PFSK-1 (cell line): ENCODE measurements at regions not wholly inside any gene's neighbourhood (a gene's known extent, or its start where the extent isn't known, plus 50 kb on each side); places are given as distances from the start of the nearest gene placed in this dataset.

Experiments used
- FOXP2 ChIP-seq: optimal IDR thresholded peaks from 2 replicates; pipeline ENCODE3; 2011; ENCODE audit warnings: borderline replicate concordance, control low read depth, inconsistent platforms; ENCODE audit not compliant: insufficient read depth; ENCODE audit errors: extremely low read length, extremely low read depth
- POLR2AphosphoS5 ChIP-seq: IDR thresholded peaks from 2 replicates; pipeline ENCODE4 v1.6.1; 2012; ENCODE audit warnings: low read depth, mild to moderate bottlenecking, control low read depth, low read length, moderate library complexity
- REST ChIP-seq, 2 experiments: IDR thresholded peaks; 2 replicates each; pipeline versions ENCODE4 v1.6.1 to v1.8.0; 2011 to 2012; ENCODE audit warnings: low read depth in 2 of 2, low read length in 2 of 2, control low read depth in 1 of 2, inconsistent platforms in 1 of 2, mild to moderate bottlenecking in 1 of 2, moderate library complexity in 1 of 2; ENCODE audit not compliant: insufficient read depth in 1 of 2
- SIN3A ChIP-seq: IDR thresholded peaks from 2 replicates; pipeline ENCODE4 v1.6.1; 2012; ENCODE audit warnings: mild to moderate bottlenecking, low read length, moderate library complexity, borderline replicate concordance; ENCODE audit not compliant: insufficient read depth
- TAF1 ChIP-seq: IDR thresholded peaks from 2 replicates; pipeline ENCODE4 v1.6.1; 2012; ENCODE audit warnings: low read length, control low read depth, borderline replicate concordance; ENCODE audit not compliant: insufficient read depth

DNA sequence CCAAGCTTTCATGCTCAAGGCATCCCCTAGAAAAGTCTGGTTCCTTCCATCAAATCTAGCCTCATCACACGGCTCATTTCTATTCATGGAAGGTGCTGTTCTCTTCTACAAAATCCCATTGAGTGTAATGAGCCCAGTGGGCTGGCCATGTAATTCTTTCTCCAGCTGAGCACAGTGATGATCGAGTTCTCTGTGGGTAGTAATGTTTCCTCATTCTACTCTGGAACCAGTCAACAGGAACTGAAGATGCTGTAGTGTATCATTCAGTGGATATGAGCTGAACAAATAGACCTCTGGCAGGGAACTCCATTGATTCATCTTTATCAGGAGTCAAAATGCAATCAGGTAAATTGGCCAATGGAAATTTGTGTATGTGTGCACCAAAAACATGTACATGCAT lies 149.2 kb downstream of the LRRC70 start:
- TF ChIP-seq FOXP2 (no peak), TAF1 (no peak), POLR2AphosphoS5 (no peak), REST (IDR thresholded peaks at IDR 0.05; ENCODE audit: insufficient read depth in 1 of 2, low read depth in 2 of 2, low read length in 2 of 2) (no peak), SIN3A (no peak)

GRCh38 chr5:62727184-62727583 lies 148.6 kb downstream of the LRRC70 start:
- TF ChIP-seq FOXP2 (no peak), TAF1 (no peak), SIN3A (no peak), REST (IDR thresholded peaks at IDR 0.05; ENCODE audit: insufficient read depth in 1 of 2, low read depth in 2 of 2, low read length in 2 of 2) (no peak), POLR2AphosphoS5 (no peak)

DNA sequence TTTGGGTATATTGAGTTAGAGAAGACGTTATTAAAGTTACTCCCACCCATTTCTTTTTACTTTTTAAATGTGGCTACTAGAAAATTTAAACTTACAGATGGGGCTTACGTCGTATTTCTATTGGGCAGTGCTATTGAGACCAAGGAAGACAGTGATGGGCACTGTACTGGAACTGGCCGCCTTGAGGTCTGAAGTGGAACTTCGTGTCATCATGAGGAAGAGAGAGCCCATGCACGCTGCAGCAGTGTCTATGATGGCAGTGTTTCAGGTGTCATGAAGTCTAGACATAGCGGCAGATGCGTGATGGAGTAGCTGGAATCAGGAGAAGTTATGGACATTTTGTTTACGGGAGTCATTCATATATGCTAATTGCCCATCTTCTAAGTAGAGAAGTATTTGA lies 143.7 kb downstream of the LRRC70 start:
- TF ChIP-seq FOXP2 (no peak), SIN3A (no peak), TAF1 (no peak), POLR2AphosphoS5 (no peak), REST (IDR thresholded peaks at IDR 0.05; ENCODE audit: insufficient read depth in 1 of 2, low read depth in 2 of 2, low read length in 2 of 2) (no peak)

DNA sequence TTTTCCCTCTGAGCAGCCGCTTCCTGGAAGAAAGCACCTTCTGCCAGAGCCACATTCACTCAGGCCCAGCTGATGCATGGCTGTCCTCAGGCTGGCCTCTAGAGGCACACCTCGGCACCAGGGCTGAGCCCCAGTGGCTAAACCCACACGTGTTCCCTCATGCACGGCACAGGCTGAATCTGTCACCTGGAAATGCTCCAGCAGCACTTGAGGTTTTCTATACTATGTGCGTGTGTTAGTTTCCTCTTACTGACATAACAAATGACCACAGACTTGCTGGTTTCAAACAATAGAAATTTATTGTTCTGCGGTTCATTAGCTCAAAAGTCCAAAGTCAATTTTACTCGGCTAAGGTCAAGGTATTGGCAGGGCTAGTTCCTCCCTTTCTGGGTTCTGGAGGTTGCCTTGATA lies 141.4 kb downstream of the LRRC70 start:
- TF ChIP-seq POLR2AphosphoS5: no peak
- TF ChIP-seq SIN3A: no peak
- TF ChIP-seq REST (IDR thresholded peaks at IDR 0.05; ENCODE audit: insufficient read depth in 1 of 2, low read depth in 2 of 2, low read length in 2 of 2): no peak
- TF ChIP-seq FOXP2: no peak
- TF ChIP-seq TAF1: no peak

GRCh38 chr5:62719061-62719720 lies 140.6 kb downstream of the LRRC70 start:
- TF ChIP-seq POLR2AphosphoS5 (no peak), TAF1 (no peak), FOXP2 (no peak), SIN3A (no peak), REST (IDR thresholded peaks at IDR 0.05; ENCODE audit: insufficient read depth in 1 of 2, low read depth in 2 of 2, low read length in 2 of 2) (no peak)
